ENCODE measurements at regions not wholly inside any gene's neighbourhood (a gene's known extent, or its start where the extent isn't known, plus 50 kb on each side); places are given as distances from the start of the nearest gene placed in this dataset.

GRCh38 chr6:82567621-82568020, 204.0 kb downstream of the TPBG start:
- Histone ChIP-seq H3K9me1 (ENCODE audit: control insufficient read depth, extremely low read depth, insufficient read depth, low read length) (no peaks in the 10 kb centered on the region), H3K4me3 (ENCODE audit: control insufficient read depth in 2 of 3, extremely low read depth in 1 of 3, insufficient read depth in 2 of 3, low read depth in 1 of 3, low read length in 3 of 3) (no peak overlapping the region), H2AFZ (ENCODE audit: control insufficient read depth, low read length) (no peak overlapping the region), H3K4me1 (ENCODE audit: control insufficient read depth, extremely low read depth, insufficient read depth, low read length) (no peaks in the 10 kb centered on the region), H3K9ac (ENCODE audit: control insufficient read depth, extremely low read depth, insufficient read depth, low read length) (no peak overlapping the region), H3K36me3 (ENCODE audit: control insufficient read depth in 2 of 2, extremely low read depth in 1 of 2, insufficient read depth in 2 of 2, low read length in 2 of 2) (no peaks in the 10 kb centered on the region), H3K4me2 (ENCODE audit: control insufficient read depth, extremely low read depth, insufficient read depth, low read depth, low read length) (no peak overlapping the region), H3K79me2 (ENCODE audit: control insufficient read depth, insufficient read depth, low read length) (no peaks in the 10 kb centered on the region), H3K27ac (ENCODE audit: control insufficient read depth, insufficient read depth, low read length) (no peak overlapping the region), H3K27me3 (ENCODE audit: control insufficient read depth, extremely low read depth, insufficient read depth, low read length) (no peaks in the 10 kb centered on the region), H3K9me3 (ENCODE audit: control insufficient read depth, low read depth, low read length) (no peaks in the 10 kb centered on the region), H4K20me1 (ENCODE audit: control insufficient read depth, extremely low read depth, insufficient read depth, low read length) (no peaks in the 10 kb centered on the region)
- DNase-seq (ENCODE audit: low read depth, low spot score) (no peak), FAIRE-seq (no peak)
- dilution Hi-C loops (cut with MboI; ENCODE audit: extremely low pct_ligation_motif_present, low sequenced_read_pairs) = no loop called here
- TF ChIP-seq CTCF (optimal IDR thresholded peaks at IDR 0.05 in 1 of 3, IDR thresholded peaks at IDR 0.05 in 1 of 3, conservative IDR thresholded peaks at IDR 0.05 in 1 of 3; ENCODE audit: extremely low read depth in 1 of 3, insufficient read depth in 2 of 3, low read length in 3 of 3) (no peak), EZH2 (IDR thresholded peaks at IDR 0.05; ENCODE audit: low read length) (no peak)

- Histone ChIP-seq H4K20me1 (ENCODE audit: control insufficient read depth, extremely low read depth, insufficient read depth, low read length) (no peaks in the 10 kb centered on the region), H3K36me3 (ENCODE audit: control insufficient read depth in 2 of 2, extremely low read depth in 1 of 2, insufficient read depth in 2 of 2, low read length in 2 of 2) (no peaks in the 10 kb centered on the region), H3K9ac (ENCODE audit: control insufficient read depth, extremely low read depth, insufficient read depth, low read length) (no peak overlapping the region), H3K9me1 (ENCODE audit: control insufficient read depth, extremely low read depth, insufficient read depth, low read length) (no peaks in the 10 kb centered on the region), H3K79me2 (ENCODE audit: control insufficient read depth, insufficient read depth, low read length) (no peaks in the 10 kb centered on the region), H2AFZ (ENCODE audit: control insufficient read depth, low read length) (no peak overlapping the region), H3K4me1 (ENCODE audit: control insufficient read depth, extremely low read depth, insufficient read depth, low read length) (no peaks in the 10 kb centered on the region), H3K4me3 (ENCODE audit: control insufficient read depth in 2 of 3, extremely low read depth in 1 of 3, insufficient read depth in 2 of 3, low read depth in 1 of 3, low read length in 3 of 3) (no peak overlapping the region), H3K4me2 (ENCODE audit: control insufficient read depth, extremely low read depth, insufficient read depth, low read depth, low read length) (no peak overlapping the region), H3K9me3 (ENCODE audit: control insufficient read depth, low read depth, low read length) (no peaks in the 10 kb centered on the region), H3K27ac (ENCODE audit: control insufficient read depth, insufficient read depth, low read length) (no peak overlapping the region), H3K27me3 (ENCODE audit: control insufficient read depth, extremely low read depth, insufficient read depth, low read length) (no peaks in the 10 kb centered on the region)
- no peak for TF ChIP-seq CTCF (optimal IDR thresholded peaks at IDR 0.05 in 1 of 3, IDR thresholded peaks at IDR 0.05 in 1 of 3, conservative IDR thresholded peaks at IDR 0.05 in 1 of 3; ENCODE audit: extremely low read depth in 1 of 3, insufficient read depth in 2 of 3, low read length in 3 of 3)
- no peak for TF ChIP-seq EZH2 (IDR thresholded peaks at IDR 0.05; ENCODE audit: low read length)
- DNase-seq (ENCODE audit: low read depth, low spot score) = no peak
- dilution Hi-C loops (cut with MboI; ENCODE audit: extremely low pct_ligation_motif_present, low sequenced_read_pairs) = no loop called here
- no peak for FAIRE-seq
Observed at GRCh38 chr6:82568290-82568993, 204.8 kb downstream of the TPBG start.

All from keratinocyte (primary cell).